C4-2B (cell line): ENCODE measurements at regions not wholly inside any gene's neighbourhood (a gene's known extent, or its start where the extent isn't known, plus 50 kb on each side); places are given as distances from the start of the nearest gene placed in this dataset.
"Not testable (repeated sequence)": the region's sequence is repeated elsewhere in the genome, so short reads cannot be mapped to it uniquely, and the experiment has no call there.

Experiments
- H3K27ac ChIP-seq: fragments of 450-650 bp; 2 replicates; pipeline ENCODE4 v1.5.1; 2017
- ZFX ChIP-seq: fragments of 450-650 bp; IDR thresholded peaks from 2 replicates; pipeline ENCODE4 v1.6.1; 2017
- TF ChIP-seq, protein P1 (sequence below): fragments of 450-650 bp; conservative IDR thresholded peaks from 2 replicates; pipeline ENCODE4 v1.5.1; 2017; ENCODE audit warnings: mild to moderate bottlenecking

DNA sequence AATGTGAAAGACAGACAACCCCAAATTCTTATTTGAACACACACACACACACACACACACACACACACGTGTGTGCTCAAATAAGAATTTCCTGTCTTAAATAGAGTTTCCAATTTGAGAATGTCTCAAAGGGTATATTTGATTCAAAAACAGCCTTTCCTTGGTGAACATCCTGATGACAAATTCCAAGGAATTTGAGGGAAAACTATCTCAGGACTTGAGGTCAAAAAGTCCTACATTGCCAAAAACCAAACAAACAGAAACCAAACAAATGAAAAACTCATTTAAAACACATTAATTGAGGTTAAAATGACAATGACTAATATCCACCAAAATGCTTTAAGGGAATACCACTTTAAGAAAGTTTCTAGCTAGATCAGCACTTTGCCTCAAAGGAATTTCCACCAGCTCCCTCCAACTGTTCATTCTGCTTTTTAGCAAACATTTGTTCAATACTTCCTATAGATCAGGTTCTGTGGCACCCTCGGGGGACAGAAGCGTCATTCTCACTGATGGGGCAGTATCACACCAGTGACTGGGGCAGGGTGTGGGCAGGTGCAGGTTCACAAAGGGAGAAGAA is 232.1 kb upstream of the TRIB2 start:
- TF ChIP-seq, protein P1, sequence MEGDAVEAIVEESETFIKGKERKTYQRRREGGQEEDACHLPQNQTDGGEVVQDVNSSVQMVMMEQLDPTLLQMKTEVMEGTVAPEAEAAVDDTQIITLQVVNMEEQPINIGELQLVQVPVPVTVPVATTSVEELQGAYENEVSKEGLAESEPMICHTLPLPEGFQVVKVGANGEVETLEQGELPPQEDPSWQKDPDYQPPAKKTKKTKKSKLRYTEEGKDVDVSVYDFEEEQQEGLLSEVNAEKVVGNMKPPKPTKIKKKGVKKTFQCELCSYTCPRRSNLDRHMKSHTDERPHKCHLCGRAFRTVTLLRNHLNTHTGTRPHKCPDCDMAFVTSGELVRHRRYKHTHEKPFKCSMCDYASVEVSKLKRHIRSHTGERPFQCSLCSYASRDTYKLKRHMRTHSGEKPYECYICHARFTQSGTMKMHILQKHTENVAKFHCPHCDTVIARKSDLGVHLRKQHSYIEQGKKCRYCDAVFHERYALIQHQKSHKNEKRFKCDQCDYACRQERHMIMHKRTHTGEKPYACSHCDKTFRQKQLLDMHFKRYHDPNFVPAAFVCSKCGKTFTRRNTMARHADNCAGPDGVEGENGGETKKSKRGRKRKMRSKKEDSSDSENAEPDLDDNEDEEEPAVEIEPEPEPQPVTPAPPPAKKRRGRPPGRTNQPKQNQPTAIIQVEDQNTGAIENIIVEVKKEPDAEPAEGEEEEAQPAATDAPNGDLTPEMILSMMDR = no peak
- no peak for TF ChIP-seq ZFX
- H3K27ac ChIP-seq = no peak overlapping the region

DNA sequence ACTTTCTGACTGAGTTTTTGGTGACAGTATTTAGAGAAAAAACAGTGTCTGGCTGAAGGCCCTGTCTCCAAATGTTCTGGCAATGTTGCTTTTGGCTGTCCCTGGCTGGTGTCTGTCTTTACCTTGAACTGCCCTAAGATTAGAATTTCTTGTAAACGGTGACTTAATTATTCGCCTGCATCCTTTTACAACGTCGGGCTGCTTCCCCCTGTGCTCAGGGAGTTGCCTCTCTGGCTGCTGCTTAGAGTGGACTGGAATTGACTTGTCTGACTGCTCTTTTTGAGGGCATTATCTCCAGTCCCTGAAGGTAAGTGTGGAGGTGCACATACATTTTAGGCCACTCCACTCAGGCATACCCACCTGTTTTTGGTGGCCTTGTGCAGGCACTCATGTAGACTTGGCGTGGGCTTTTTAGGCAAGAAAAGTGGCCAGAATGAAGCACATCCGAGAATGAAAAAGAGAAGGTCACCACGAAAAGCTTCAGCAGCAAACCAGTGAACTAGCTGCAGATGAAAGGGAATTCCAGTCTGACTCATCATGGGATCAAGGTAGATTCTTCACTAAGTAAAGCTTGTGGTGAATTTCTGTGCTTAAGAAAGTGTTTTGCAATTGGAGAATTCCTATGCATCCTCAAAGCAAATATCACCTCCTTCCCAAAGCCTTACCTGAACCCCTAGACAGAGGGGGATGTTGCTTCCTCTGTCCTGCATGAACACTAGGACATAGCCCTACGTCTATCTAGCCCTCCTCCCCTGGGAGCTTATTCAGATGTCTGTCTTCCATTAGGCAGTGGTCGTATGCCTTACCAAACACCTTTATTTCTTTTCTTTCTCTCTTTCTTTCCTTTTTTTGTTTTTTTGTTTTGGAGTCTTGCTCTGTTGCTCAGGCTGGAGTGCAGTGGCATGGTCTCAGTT is 230.3 kb upstream of the TRIB2 start:
- TF ChIP-seq, protein P1 = no peak
- TF ChIP-seq ZFX = no peak
- H3K27ac ChIP-seq = no peak overlapping the region

GRCh38 chr2:12487253-12488004 is 229.3 kb upstream of the TRIB2 start:
- H3K27ac ChIP-seq = no peak overlapping the region
- no peak for TF ChIP-seq ZFX
- TF ChIP-seq, protein P1 = no peak

- TF ChIP-seq, protein P1 = no peak
- TF ChIP-seq ZFX = no peak
- H3K27ac ChIP-seq = no peak overlapping the region
Observed at GRCh38 chr2:12488352-12489318, 228.1 kb upstream of the TRIB2 start.

DNA sequence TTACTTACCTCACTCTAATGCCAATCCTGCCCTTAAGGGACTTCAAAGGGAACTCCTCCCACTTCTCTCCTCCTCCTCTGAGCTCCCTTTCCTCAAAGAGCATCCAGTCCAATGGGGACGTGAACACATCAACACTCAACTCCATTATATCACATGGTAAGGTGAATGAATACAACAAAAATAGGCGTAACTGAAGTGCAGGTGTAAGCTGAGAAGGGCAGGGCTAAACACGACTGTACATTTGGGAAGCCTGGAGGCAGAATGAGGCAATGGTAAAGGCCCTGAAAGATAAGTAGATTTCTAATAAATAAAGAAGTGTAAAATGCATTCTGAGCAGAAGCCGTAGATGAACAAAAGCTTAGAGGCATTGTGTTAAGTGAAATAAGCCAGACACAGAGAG is 226.1 kb upstream of the TRIB2 start:
- TF ChIP-seq ZFX = no peak
- TF ChIP-seq, protein P1 = no peak
- no peak overlapping the region for H3K27ac ChIP-seq

GRCh38 chr2:12492360-12492759 is 224.4 kb upstream of the TRIB2 start:
- H3K27ac ChIP-seq = not testable (repeated sequence)

DNA sequence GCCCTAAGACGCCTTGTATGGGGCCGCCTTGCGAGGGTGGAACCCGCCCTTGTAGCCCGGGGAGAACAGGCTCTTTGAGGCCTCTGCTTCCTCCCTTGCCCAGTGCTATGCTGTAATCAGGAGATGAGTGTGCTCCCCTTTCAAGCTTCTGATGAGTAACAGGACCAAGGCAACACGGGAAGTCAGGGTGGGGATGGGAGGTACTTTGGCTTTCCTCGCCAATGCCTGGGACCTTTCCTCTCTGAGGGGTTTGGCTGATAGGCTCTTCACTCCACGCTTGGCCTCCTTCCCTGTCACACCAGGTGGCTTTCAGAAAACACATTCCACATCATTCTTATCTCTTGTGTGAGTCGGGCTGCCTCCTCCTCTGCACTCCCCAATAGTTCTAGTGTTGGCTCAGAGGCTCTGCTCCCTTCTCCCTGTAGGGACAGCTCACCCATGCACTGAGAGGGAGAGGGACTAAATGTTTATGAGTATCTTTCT is 223.7 kb upstream of the TRIB2 start:
- no peak overlapping the region for H3K27ac ChIP-seq

More for the DNA sequence above, 223.7 kb upstream of the TRIB2 start:
- TF ChIP-seq, protein P1 = no peak
- TF ChIP-seq ZFX = no peak
